Thyroid gland (tissue), 4 donors: ENCODE measurements at regions not wholly inside any gene's neighbourhood (a gene's known extent, or its start where the extent isn't known, plus 50 kb on each side); places are given as distances from the start of the nearest gene placed in this dataset.
"Not testable (repeated sequence)": the region's sequence is repeated elsewhere in the genome, so short reads cannot be mapped to it uniquely, and the experiment has no call there.

Experiments
- DNase-seq, 2 donors: peaks; one replicate each; pipeline ENCODE4 v3.0.0-alpha.2; 2019
- H3K27ac ChIP-seq, 3 donors: fragments of 200-600 bp; sonication (generic); 1 replicate in 2 of 3; 2 replicates in 1 of 3; pipeline ENCODE4 v1.5.1; 2016 to 2019; ENCODE audit warnings: mild to moderate bottlenecking in 1 of 3, moderate library complexity in 1 of 3
- H3K27me3 ChIP-seq: fragments of 200-600 bp; sonication (generic); one replicate; pipeline ENCODE4 v1.5.1; 2019
- H3K36me3 ChIP-seq, 2 donors: fragments of 200-600 bp; sonication (generic); one replicate each; pipeline ENCODE4 v1.5.1; 2016 to 2019
- H3K4me1 ChIP-seq, 2 donors: fragments of 200-600 bp; sonication (generic); one replicate each; pipeline ENCODE4 v1.5.1; 2017 to 2019
- H3K4me3 ChIP-seq, 3 donors: fragments of 200-600 bp; sonication (generic); replicated peaks in 1 of 3; 1 replicate in 2 of 3; 2 replicates in 1 of 3; pipeline ENCODE4 v1.5.1; 2016; ENCODE audit warnings: mild to moderate bottlenecking in 1 of 3
- H3K9me3 ChIP-seq: fragments of 200-600 bp; sonication (generic); one replicate; pipeline ENCODE4 v1.5.1; 2017
- CTCF ChIP-seq, 6 experiments: fragments of 200-600 bp in 3 of 6; fragments of 450-650 bp in 3 of 6; sonication (generic) in 3 of 6; IDR thresholded peaks; one replicate each; pipeline ENCODE4 v1.5.1; 2016 to 2019; ENCODE audit warnings: antibody characterized with exemption in 6 of 6, mild to moderate bottlenecking in 2 of 6, inconsistent platforms in 1 of 6, moderate library complexity in 1 of 6
- POLR2A ChIP-seq, 2 donors: fragments of 450-650 bp; IDR thresholded peaks; one replicate each; pipeline ENCODE4 v1.6.1; 2017; ENCODE audit warnings: antibody characterized with exemption in 2 of 2, mild to moderate bottlenecking in 2 of 2, moderate library complexity in 1 of 2
- WGBS, 2 donors: methylation state at CpG; one replicate each; pipeline ENCODE4 v1.1.5; 2017; 5-methylcytosine and 5-hydroxymethylcytosine counted together
- intact Hi-C: fragments of 100-400 bp; cut with DNase I; formaldehyde crosslinking; loops from one replicate; pipeline ENCODE4 v1.15.1; 2023

GRCh38 chr2:160568856-160569255, 75.2 kb upstream of the RBMS1 start:
- no peak for TF ChIP-seq CTCF (IDR thresholded peaks at IDR 0.05)
- no peak for TF ChIP-seq POLR2A (IDR thresholded peaks at IDR 0.05)
- intact Hi-C loops: no loop called here
- H3K27ac ChIP-seq: no peak overlapping the region
- H3K4me1 ChIP-seq: no peaks in the 10 kb centered on the region
- no peaks in the 10 kb centered on the region for H3K9me3 ChIP-seq
- DNase-seq: no peak
- 96 to 99% methylated on average over 3 of the region's 3 CpGs for WGBS, 2 donors
- no peak overlapping the region for H3K4me3 ChIP-seq
- no peaks in the 10 kb centered on the region for H3K27me3 ChIP-seq
- H3K36me3 ChIP-seq: no peaks in the 10 kb centered on the region

GRCh38 chr2:160570376-160570775, 76.8 kb upstream of the RBMS1 start:
- Histone ChIP-seq H3K4me1 (no peaks in the 10 kb centered on the region), H3K36me3 (no peaks in the 10 kb centered on the region), H3K4me3 (no peak overlapping the region), H3K27me3 (no peaks in the 10 kb centered on the region), H3K27ac (no peak overlapping the region), H3K9me3 (no peaks in the 10 kb centered on the region)
- TF ChIP-seq POLR2A (IDR thresholded peaks at IDR 0.05): no peak
- TF ChIP-seq CTCF (IDR thresholded peaks at IDR 0.05): no peak
- intact Hi-C loops: no loop called here
- no peak for DNase-seq
- WGBS, 2 donors: 94 to 95% methylated on average over 2 of the region's 2 CpGs

GRCh38 chr2:160574468-160575140, 81.0 kb upstream of the RBMS1 start:
- WGBS, 2 donors: 90% methylated on average over 1 of the region's 1 CpG; no CpG with 5 or more reads in 1 of the 2 donors
- no peak overlapping the region for H3K27ac ChIP-seq
- intact Hi-C loops: no loop called here
- no peaks in the 10 kb centered on the region for H3K36me3 ChIP-seq
- no peaks in the 10 kb centered on the region for H3K4me1 ChIP-seq
- H3K9me3 ChIP-seq: no peaks in the 10 kb centered on the region
- no peak for TF ChIP-seq CTCF (IDR thresholded peaks at IDR 0.05)
- no peak for TF ChIP-seq POLR2A (IDR thresholded peaks at IDR 0.05)
- H3K4me3 ChIP-seq: no peak overlapping the region
- no peak for DNase-seq
- no peaks in the 10 kb centered on the region for H3K27me3 ChIP-seq

- Histone ChIP-seq H3K36me3 (no peaks in the 10 kb centered on the region), H3K27ac (no peak overlapping the region), H3K4me3 (no peak overlapping the region), H3K9me3 (no peaks in the 10 kb centered on the region), H3K27me3 (no peaks in the 10 kb centered on the region), H3K4me1 (no peaks in the 10 kb centered on the region)
- no peak for DNase-seq
- TF ChIP-seq POLR2A (IDR thresholded peaks at IDR 0.05) (no peak), CTCF (IDR thresholded peaks at IDR 0.05) (no peak)
- intact Hi-C loops: no loop called here
These were observed 81.8 kb upstream of the RBMS1 start for GRCh38 chr2:160575368-160575767.

- Histone ChIP-seq H3K4me1 (no peaks in the 10 kb centered on the region), H3K27ac (no peak overlapping the region), H3K27me3 (no peaks in the 10 kb centered on the region), H3K36me3 (no peaks in the 10 kb centered on the region), H3K4me3 (no peak overlapping the region), H3K9me3 (no peaks in the 10 kb centered on the region)
- intact Hi-C loops: no loop called here
- DNase-seq: no peak
- 28 to 30% methylated on average over 1 of the region's 1 CpG for WGBS, 2 donors
- TF ChIP-seq CTCF (IDR thresholded peaks at IDR 0.05) (no peak), POLR2A (IDR thresholded peaks at IDR 0.05) (no peak)
These were observed 82.5 kb upstream of the RBMS1 start for GRCh38 chr2:160576054-160576499.

GRCh38 chr2:160577081-160577480, 83.5 kb upstream of the RBMS1 start:
- WGBS, 2 donors: 66 to 73% methylated on average over 1 of the region's 1 CpG
- H3K4me3 ChIP-seq, DNase-seq, H3K36me3 ChIP-seq, H3K27me3 ChIP-seq, H3K4me1 ChIP-seq, H3K27ac ChIP-seq, H3K9me3 ChIP-seq, intact Hi-C loops: not testable (repeated sequence)
